H9 (cell line): ENCODE measurements at regions not wholly inside any gene's neighbourhood (a gene's known extent, or its start where the extent isn't known, plus 50 kb on each side); places are given as distances from the start of the nearest gene placed in this dataset.
A peak's percentile ranks its signal among the peaks of the same experiment; 100 is the strongest.

Source experiments
- DNase-seq: peaks from one replicate; pipeline ENCODE4 v3.0.0-alpha.2; 2017
- H2AFZ ChIP-seq: one replicate; pipeline ENCODE4 v1.6.1; 2013; ENCODE audit warnings: mild to moderate bottlenecking, low read length, control low read depth, moderate library complexity
- H2AK5ac ChIP-seq: 2 replicates; pipeline ENCODE4 v1.6.1; 2013; ENCODE audit warnings: low read length, control low read depth, mixed read lengths; ENCODE audit not compliant: insufficient read length
- H2BK120ac ChIP-seq: one replicate; pipeline ENCODE4 v1.6.1; 2013; ENCODE audit warnings: low read depth, mild to moderate bottlenecking, low read length, control low read depth, inconsistent platforms; ENCODE audit not compliant: poor library complexity, severe bottlenecking
- H2BK12ac ChIP-seq: 2 replicates; pipeline ENCODE4 v1.6.1; 2013; ENCODE audit warnings: low read length, control low read depth, mixed read lengths, low read depth; ENCODE audit not compliant: insufficient read length
- H2BK15ac ChIP-seq: 2 replicates; pipeline ENCODE4 v1.6.1; 2013; ENCODE audit warnings: low read depth, low read length, control low read depth
- H2BK20ac ChIP-seq: one replicate; pipeline ENCODE4 v1.6.1; 2013; ENCODE audit warnings: low read depth, mild to moderate bottlenecking, low read length, control low read depth, inconsistent platforms; ENCODE audit not compliant: poor library complexity, severe bottlenecking
- H2BK5ac ChIP-seq: 2 replicates; pipeline ENCODE4 v1.6.1; 2013; ENCODE audit warnings: low read length, control low read depth, mixed read lengths; ENCODE audit not compliant: insufficient read length
- H3K14ac ChIP-seq: 2 replicates; pipeline ENCODE4 v1.6.1; 2013; ENCODE audit warnings: low read length, control low read depth; ENCODE audit not compliant: insufficient read depth
- H3K18ac ChIP-seq: 2 replicates; pipeline ENCODE4 v1.6.1; 2013; ENCODE audit warnings: low read depth, mild to moderate bottlenecking, mixed read lengths, low read length, control low read depth; ENCODE audit not compliant: insufficient read length
- H3K23ac ChIP-seq: 2 replicates; pipeline ENCODE4 v1.6.1; 2013; ENCODE audit warnings: low read length, control low read depth, mixed read lengths, low read depth; ENCODE audit not compliant: insufficient read length
- H3K23me2 ChIP-seq: 2 replicates; pipeline ENCODE4 v1.6.1; 2013; ENCODE audit warnings: low read depth, mild to moderate bottlenecking, mixed read lengths, low read length, control low read depth; ENCODE audit not compliant: insufficient read length, poor library complexity, severe bottlenecking
- H3K27ac ChIP-seq: 2 replicates; pipeline ENCODE4 v1.5.1; 2013; ENCODE audit warnings: low read length, control low read depth, mixed read lengths, low read depth; ENCODE audit not compliant: insufficient read length
- H3K27me3 ChIP-seq: 2 replicates; pipeline ENCODE4 v1.6.1; 2013; ENCODE audit warnings: low read length, control low read depth, inconsistent platforms; ENCODE audit not compliant: insufficient read depth
- H3K4ac ChIP-seq: 2 replicates; pipeline ENCODE4 v1.6.1; 2013; ENCODE audit warnings: low read depth, mild to moderate bottlenecking, control low read depth, inconsistent platforms, low read length, moderate library complexity
- H3K4me1 ChIP-seq: 2 replicates; pipeline ENCODE4 v1.6.1; 2013; ENCODE audit warnings: low read length, control low read depth, inconsistent platforms; ENCODE audit not compliant: insufficient read depth
- H3K4me2 ChIP-seq: 2 replicates; pipeline ENCODE4 v1.6.1; 2013; ENCODE audit warnings: low read length, control low read depth, mixed read lengths; ENCODE audit not compliant: insufficient read length, insufficient read depth
- H3K56ac ChIP-seq: 2 replicates; pipeline ENCODE4 v1.6.1; 2013; ENCODE audit warnings: low read depth, mild to moderate bottlenecking, mixed read lengths, low read length, control low read depth; ENCODE audit not compliant: insufficient read length
- H3K79me1 ChIP-seq: 2 replicates; pipeline ENCODE4 v1.6.1; 2013; ENCODE audit warnings: low read depth, mild to moderate bottlenecking, moderate library complexity, low read length, control low read depth, inconsistent platforms; ENCODE audit not compliant: insufficient read depth, poor library complexity, severe bottlenecking
- H3K79me2 ChIP-seq: 2 replicates; pipeline ENCODE4 v1.6.1; 2013; ENCODE audit warnings: low read length, control low read depth, inconsistent platforms; ENCODE audit not compliant: insufficient read depth
- H3K9ac ChIP-seq: 2 replicates; pipeline ENCODE4 v1.6.1; 2013; ENCODE audit warnings: low read length, control low read depth, mixed read lengths; ENCODE audit not compliant: insufficient read length; ENCODE audit errors: extremely low read depth
- H3K9me3 ChIP-seq: one replicate; pipeline ENCODE4 v1.6.1; 2013; ENCODE audit warnings: low read depth, low read length, inconsistent platforms; ENCODE audit not compliant: control insufficient read depth
- H3T11ph ChIP-seq: one replicate; pipeline ENCODE4 v1.6.1; 2013; ENCODE audit warnings: mild to moderate bottlenecking, low read length, control low read depth, inconsistent platforms
- H4K20me1 ChIP-seq: one replicate; pipeline ENCODE4 v1.6.1; 2013; ENCODE audit not compliant: control insufficient read depth, insufficient read length, insufficient read depth
- H4K5ac ChIP-seq: 2 replicates; pipeline ENCODE4 v1.6.1; 2013; ENCODE audit warnings: low read depth, mild to moderate bottlenecking, mixed read lengths, low read length, control low read depth; ENCODE audit not compliant: insufficient read length
- H4K8ac ChIP-seq: replicated peaks from 2 replicates; pipeline ENCODE4 v1.6.1; 2013; ENCODE audit warnings: low read length, control low read depth, mixed read lengths, low read depth; ENCODE audit not compliant: insufficient read length
- H4K91ac ChIP-seq: 2 replicates; pipeline ENCODE4 v1.6.1; 2013; ENCODE audit warnings: low read depth, mild to moderate bottlenecking, moderate library complexity, mixed read lengths, low read length, control low read depth; ENCODE audit not compliant: insufficient read length
- H3K27ac Mint-ChIP-seq, 3 experiments: 2 replicates in 2 of 3; 3 replicates in 1 of 3; pipeline ENCODE4 v1.8.0; 2020 to 2021; ENCODE audit warnings: mixed read lengths in 3 of 3, mild to moderate bottlenecking in 1 of 3, moderate library complexity in 1 of 3
- H3K27me3 Mint-ChIP-seq: 2 replicates; pipeline ENCODE4 v1.8.0; 2021; ENCODE audit warnings: low read depth, mild to moderate bottlenecking, moderate library complexity, mixed read lengths
- H3K36me3 Mint-ChIP-seq, 3 experiments: 2 replicates in 2 of 3; 3 replicates in 1 of 3; pipeline ENCODE4 v1.8.0; 2020 to 2021; ENCODE audit warnings: low read depth in 3 of 3, mixed read lengths in 3 of 3; ENCODE audit not compliant: insufficient read depth in 1 of 3
- H3K4me1 Mint-ChIP-seq, 2 experiments: 2 replicates each; pipeline ENCODE4 v1.8.0; 2020; ENCODE audit warnings: mixed read lengths in 2 of 2
- H3K4me3 Mint-ChIP-seq, 2 experiments: 2 replicates in 1 of 2; 3 replicates in 1 of 2; pipeline ENCODE4 v1.8.0; 2020 to 2021; ENCODE audit warnings: mild to moderate bottlenecking in 2 of 2, mixed read lengths in 2 of 2, moderate library complexity in 1 of 2
- H3K9me3 Mint-ChIP-seq, 2 experiments: 2 replicates in 1 of 2; 3 replicates in 1 of 2; pipeline ENCODE4 v1.8.0; 2020; ENCODE audit warnings: mild to moderate bottlenecking in 2 of 2, mixed read lengths in 2 of 2, moderate library complexity in 1 of 2
- CTCF ChIP-seq: fragments of 200-600 bp; sonication (generic); conservative IDR thresholded peaks from 3 replicates; pipeline ENCODE4 v1.8.0; 2021; ENCODE audit warnings: antibody characterized with exemption, mild to moderate bottlenecking
- WGBS: extraction: QIAGEN DNeasy Blood & Tissue Kit; methylation state at CpG from one replicate; pipeline ENCODE4 v1.1.7; 2013; ENCODE audit warnings: missing lambda C conversion rate, low lambda C conversion rate, mixed read lengths; ENCODE audit not compliant: insufficient read length; ENCODE audit errors: extremely low coverage; 5-methylcytosine and 5-hydroxymethylcytosine counted together

DNA sequence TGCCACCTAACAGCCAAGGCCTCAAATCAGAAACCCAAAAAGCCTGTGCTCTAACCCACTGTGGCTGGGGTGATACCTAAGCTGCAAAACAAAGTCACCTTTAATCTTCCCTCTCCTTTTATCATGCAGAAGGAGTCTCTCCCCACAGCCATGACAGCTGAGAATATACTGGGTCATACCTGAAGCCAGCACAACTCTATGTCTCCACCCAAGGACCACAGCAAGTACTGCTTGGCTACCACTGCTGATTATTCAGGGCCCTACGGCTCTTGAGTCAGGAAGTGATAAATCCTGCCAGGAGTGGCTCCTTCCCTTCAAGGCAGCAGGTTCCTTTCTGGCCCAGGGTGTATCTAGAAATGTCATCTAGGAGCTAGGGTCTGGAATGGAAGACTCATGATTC, 151.5 kb upstream of the TOM1L1 start:
- H3K27me3 Mint-ChIP-seq, result no peaks in the 10 kb centered on the region; the same call in none of the 2 replicates
- Histone ChIP-seq H3T11ph (no peak overlapping the region), H3K27ac (no peak overlapping the region), H4K91ac (no peak overlapping the region), H3K79me1 (no peaks in the 10 kb centered on the region), H3K4me2 (no peak overlapping the region), H3K27me3 (no peaks in the 10 kb centered on the region), H2BK5ac (no peak overlapping the region), H4K8ac (no peak overlapping the region), H2AK5ac (no peak overlapping the region), H4K20me1 (no peaks in the 10 kb centered on the region), H3K4ac (no peak overlapping the region), H3K4me1 (no peaks in the 10 kb centered on the region), H2AFZ (no peak overlapping the region), H2BK20ac (no peak overlapping the region), H3K23ac (no peak overlapping the region), H2BK12ac (no peak overlapping the region), H3K9ac (no peak overlapping the region), H2BK120ac (no peak overlapping the region), H4K5ac (no peak overlapping the region), H3K18ac (no peak overlapping the region), H3K9me3 (no peaks in the 10 kb centered on the region), H3K14ac (no peak overlapping the region), H3K56ac (no peak overlapping the region), H2BK15ac (no peak overlapping the region), H3K23me2 (no peaks in the 10 kb centered on the region), H3K79me2 (no peaks in the 10 kb centered on the region)
- TF ChIP-seq CTCF, result peak; percentile 64
- DNase-seq, result peak; percentile 79
- H3K4me1 Mint-ChIP-seq, result peaks cover 9 to 12% of the 10 kb centered on the region in 2 experiments
- no peak overlapping the region; a peak in 1 of 5 replicates for H3K4me3 Mint-ChIP-seq
- H3K9me3 Mint-ChIP-seq, result peaks cover 29 to 35% of the 10 kb centered on the region in 2 experiments
- WGBS, result no CpG with 5 or more reads among the region's 1 CpG
- H3K27ac Mint-ChIP-seq, result no peak overlapping the region
- peaks cover 16 to 37% (median 19%) of the 10 kb centered on the region in 3 experiments for H3K36me3 Mint-ChIP-seq
